GM18867 (cell line): ENCODE measurements at regions not wholly inside any gene's neighbourhood (a gene's known extent, or its start where the extent isn't known, plus 50 kb on each side); places are given as distances from the start of the nearest gene placed in this dataset.

ENCODE experiments used
- ATAC-seq: cut with Tn5 transposase; IDR thresholded peaks from one replicate; pipeline ENCODE4 v1.9.1; 2021; ENCODE audit warnings: mild to moderate bottlenecking, moderate library complexity; ENCODE audit not compliant: unreplicated experiment

GRCh38 chr7:88442413-88442812 lies 135.7 kb upstream of the STEAP4 start:
- ATAC-seq, result no peak

- ATAC-seq, result peak; percentile 83
These were observed 130.4 kb upstream of the STEAP4 start for GRCh38 chr7:88437132-88437531.

GRCh38 chr7:88432301-88432700 lies 125.6 kb upstream of the STEAP4 start:
- ATAC-seq, result no peak

GRCh38 chr7:88431882-88432281 lies 125.2 kb upstream of the STEAP4 start:
- ATAC-seq, result no peak

GRCh38 chr7:88429382-88429781 lies 122.7 kb upstream of the STEAP4 start:
- ATAC-seq, result no peak

- ATAC-seq, result no peak
These were observed 95.8 kb upstream of the STEAP4 start for GRCh38 chr7:88402529-88402928.

GRCh38 chr7:88401009-88401623 lies 94.4 kb upstream of the STEAP4 start:
- ATAC-seq, result peak; percentile 62

- no peak for ATAC-seq
These were observed 93.1 kb upstream of the STEAP4 start for GRCh38 chr7:88399696-88400240.

GRCh38 chr7:88399036-88399435 lies 92.3 kb upstream of the STEAP4 start:
- ATAC-seq, result no peak

GRCh38 chr7:88398459-88398858 lies 91.8 kb upstream of the STEAP4 start:
- ATAC-seq, result no peak

- ATAC-seq, result peak; percentile 29
These were observed 90.2 kb upstream of the STEAP4 start for GRCh38 chr7:88396948-88397322.

GRCh38 chr7:88396295-88396947 lies 89.7 kb upstream of the STEAP4 start:
- peak; percentile 65 for ATAC-seq

GRCh38 chr7:88395715-88396114 lies 89.0 kb upstream of the STEAP4 start:
- no peak for ATAC-seq

GRCh38 chr7:88391247-88391646 lies 84.6 kb upstream of the STEAP4 start:
- no peak for ATAC-seq

- no peak for ATAC-seq
These were observed 80.7 kb upstream of the STEAP4 start for GRCh38 chr7:88387368-88387767.

- no peak for ATAC-seq
These were observed 80.0 kb upstream of the STEAP4 start for GRCh38 chr7:88386665-88387156.

GRCh38 chr7:88377434-88377833 lies 70.7 kb upstream of the STEAP4 start:
- no peak for ATAC-seq

GRCh38 chr7:88368686-88369085 lies 62.0 kb upstream of the STEAP4 start:
- no peak for ATAC-seq

GRCh38 chr7:88366845-88367244 lies 60.2 kb upstream of the STEAP4 start:
- ATAC-seq, result no peak

GRCh38 chr7:88363869-88364268 lies 57.2 kb upstream of the STEAP4 start:
- ATAC-seq, result no peak

GRCh38 chr7:88363249-88363648 lies 56.6 kb upstream of the STEAP4 start:
- ATAC-seq, result no peak

GRCh38 chr7:88361357-88361756 lies 54.7 kb upstream of the STEAP4 start:
- ATAC-seq, result no peak
